IMR-90 (cell line): ENCODE measurements at regions not wholly inside any gene's neighbourhood (a gene's known extent, or its start where the extent isn't known, plus 50 kb on each side); places are given as distances from the start of the nearest gene placed in this dataset.

ENCODE experiments used
- FOS ChIP-seq: fragments of 150-350 bp; IDR thresholded peaks from 2 replicates; pipeline ENCODE4 v1.6.1; 2016; ENCODE audit warnings: low read depth, low read length
- RAD21 ChIP-seq: IDR thresholded peaks from 2 replicates; pipeline ENCODE4 v1.6.1; 2012; ENCODE audit warnings: low read length, improper control_type of control experiment
- SMC3 ChIP-seq: fragments of 150-350 bp; IDR thresholded peaks from 2 replicates; pipeline ENCODE4 v1.6.1; 2016; ENCODE audit warnings: low read depth, mild to moderate bottlenecking, antibody characterized with exemption, low read length, moderate library complexity
- TF ChIP-seq, protein P1 (sequence below): fragments of 150-350 bp; IDR thresholded peaks from 2 replicates; pipeline ENCODE4 v1.6.1; 2016; ENCODE audit warnings: low read depth, mild to moderate bottlenecking, low read length, moderate library complexity, borderline replicate concordance

DNA sequence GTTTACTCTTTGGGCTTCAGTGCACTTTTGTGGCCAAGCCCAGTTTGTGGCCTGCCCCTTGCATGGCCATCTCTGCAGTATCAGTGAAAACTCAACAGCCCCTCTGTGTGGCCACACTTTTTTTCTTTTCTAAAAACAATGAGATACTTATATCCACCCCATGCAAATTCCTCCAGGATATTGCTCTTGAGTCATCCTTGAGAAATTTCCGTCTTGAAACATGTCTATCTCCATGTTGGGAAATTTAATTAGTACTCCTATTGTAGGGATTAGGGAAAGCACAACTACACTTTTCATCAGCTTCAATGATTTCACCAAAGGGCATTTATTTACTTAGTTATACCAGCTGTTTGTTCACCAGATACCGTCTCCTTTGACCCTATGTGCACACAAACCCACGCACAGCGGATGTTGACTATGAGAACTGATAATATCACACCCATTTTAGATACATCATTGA, 993.1 kb downstream of the TSN start:
- no peak for TF ChIP-seq RAD21
- TF ChIP-seq, protein P1, sequence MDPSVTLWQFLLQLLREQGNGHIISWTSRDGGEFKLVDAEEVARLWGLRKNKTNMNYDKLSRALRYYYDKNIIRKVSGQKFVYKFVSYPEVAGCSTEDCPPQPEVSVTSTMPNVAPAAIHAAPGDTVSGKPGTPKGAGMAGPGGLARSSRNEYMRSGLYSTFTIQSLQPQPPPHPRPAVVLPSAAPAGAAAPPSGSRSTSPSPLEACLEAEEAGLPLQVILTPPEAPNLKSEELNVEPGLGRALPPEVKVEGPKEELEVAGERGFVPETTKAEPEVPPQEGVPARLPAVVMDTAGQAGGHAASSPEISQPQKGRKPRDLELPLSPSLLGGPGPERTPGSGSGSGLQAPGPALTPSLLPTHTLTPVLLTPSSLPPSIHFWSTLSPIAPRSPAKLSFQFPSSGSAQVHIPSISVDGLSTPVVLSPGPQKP = no peak
- no peak for TF ChIP-seq FOS
- TF ChIP-seq SMC3 = no peak
